Activated naive CD8-positive, alpha-beta T cell treated with anti-CD3 and anti-CD28 coated beads, Interleukin-2, amount 50 U/mL, for 24 hours (primary cell): ENCODE measurements at regions not wholly inside any gene's neighbourhood (a gene's known extent, or its start where the extent isn't known, plus 50 kb on each side); places are given as distances from the start of the nearest gene placed in this dataset.
A peak's percentile ranks its signal among the peaks of the same experiment; 100 is the strongest.
"Not testable (repeated sequence)": the region's sequence is repeated elsewhere in the genome, so short reads cannot be mapped to it uniquely, and the experiment has no call there.

Experiments
- ATAC-seq: fragments of 150-1000 bp; cut with Tn5 transposase; one replicate; pipeline ENCODE4 v1.10.0; 2021
- DNase-seq: peaks from one replicate; pipeline ENCODE4 v3.0.0; 2021
- H3K27ac Mint-ChIP-seq: one replicate; pipeline ENCODE4 v1.8.0; 2021; ENCODE audit warnings: mild to moderate bottlenecking, mixed read lengths
- H3K27me3 Mint-ChIP-seq: one replicate; pipeline ENCODE4 v1.8.0; 2021; ENCODE audit warnings: mixed read lengths
- H3K36me3 Mint-ChIP-seq: one replicate; pipeline ENCODE4 v1.8.0; 2021; ENCODE audit warnings: low read depth, mixed read lengths
- H3K4me1 Mint-ChIP-seq: one replicate; pipeline ENCODE4 v1.8.0; 2021; ENCODE audit warnings: mixed read lengths
- H3K4me3 Mint-ChIP-seq: one replicate; pipeline ENCODE4 v1.8.0; 2021; ENCODE audit warnings: mild to moderate bottlenecking, moderate library complexity, mixed read lengths
- H3K9me3 Mint-ChIP-seq: one replicate; pipeline ENCODE4 v1.8.0; 2021; ENCODE audit warnings: mixed read lengths

- peaks cover 19% of the 10 kb centered on the region for H3K9me3 Mint-ChIP-seq
Measured at GRCh38 chr16:66026211-66026610, 340.3 kb upstream of the CDH5 start.

GRCh38 chr16:66025751-66026150 is 340.7 kb upstream of the CDH5 start:
- Mint-ChIP-seq H3K4me1 (no peaks in the 10 kb centered on the region), H3K4me3 (no peak overlapping the region), H3K27ac (no peak overlapping the region), H3K9me3 (peaks cover 19% of the 10 kb centered on the region), H3K27me3 (no peaks in the 10 kb centered on the region), H3K36me3 (no peaks in the 10 kb centered on the region)
- ATAC-seq (no peak), DNase-seq (no peak)

More at GRCh38 chr16:66026211-66026610, 340.3 kb upstream of the CDH5 start:
- DNase-seq (no peak), ATAC-seq (no peak)
- no peak overlapping the region for H3K27ac Mint-ChIP-seq
- no peaks in the 10 kb centered on the region for H3K4me1 Mint-ChIP-seq
- no peaks in the 10 kb centered on the region for H3K27me3 Mint-ChIP-seq
- H3K36me3 Mint-ChIP-seq: no peaks in the 10 kb centered on the region
- H3K4me3 Mint-ChIP-seq: no peak overlapping the region

DNA sequence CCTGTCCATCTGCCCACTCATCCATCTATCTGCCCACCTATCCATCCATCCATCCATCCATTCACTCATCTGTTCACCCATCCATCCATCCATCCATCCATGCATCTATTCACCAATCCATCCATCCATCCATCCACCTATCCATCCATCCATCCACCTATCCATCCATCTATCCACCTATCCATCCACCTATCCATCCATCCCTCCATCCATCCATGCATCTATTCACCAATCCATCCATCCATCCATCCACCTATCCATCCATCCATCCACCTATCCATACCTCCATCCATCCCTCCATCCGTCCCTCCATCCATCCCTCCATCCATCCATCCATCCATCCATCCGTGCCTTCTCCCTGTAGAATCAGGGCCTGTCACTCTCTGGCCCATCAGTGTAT is 341.9 kb upstream of the CDH5 start:
- H3K4me3 Mint-ChIP-seq, H3K27me3 Mint-ChIP-seq, H3K4me1 Mint-ChIP-seq, H3K36me3 Mint-ChIP-seq, H3K27ac Mint-ChIP-seq, DNase-seq, ATAC-seq: not testable (repeated sequence)
- H3K9me3 Mint-ChIP-seq: peaks cover 19% of the 10 kb centered on the region

GRCh38 chr16:66023481-66023880 is 343.0 kb upstream of the CDH5 start:
- no peak for ATAC-seq
- H3K4me3 Mint-ChIP-seq: no peak overlapping the region
- H3K4me1 Mint-ChIP-seq: no peaks in the 10 kb centered on the region
- no peaks in the 10 kb centered on the region for H3K36me3 Mint-ChIP-seq
- no peak overlapping the region for H3K27ac Mint-ChIP-seq
- DNase-seq: no peak
- peaks cover 19% of the 10 kb centered on the region for H3K9me3 Mint-ChIP-seq
- H3K27me3 Mint-ChIP-seq: no peaks in the 10 kb centered on the region

DNA sequence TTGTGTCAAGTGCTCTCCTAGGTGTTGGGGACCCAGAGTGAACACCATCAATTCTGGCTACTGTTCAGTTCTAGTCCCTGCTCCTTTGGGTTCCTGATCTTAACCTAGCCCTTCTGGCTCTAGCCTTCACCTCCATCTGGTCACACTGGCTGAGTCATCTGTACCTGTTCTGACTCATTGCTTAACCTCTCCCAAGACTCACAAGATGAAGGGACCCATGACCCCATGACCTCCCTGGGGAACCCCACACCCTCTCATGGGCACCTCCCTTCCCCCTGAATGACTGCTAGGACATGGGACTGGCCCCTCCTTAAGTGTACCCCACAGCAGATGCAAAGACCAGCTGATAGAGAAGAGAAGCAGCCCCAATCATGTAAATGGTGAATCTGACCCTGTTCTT is 345.8 kb upstream of the CDH5 start:
- Mint-ChIP-seq H3K27ac (no peak overlapping the region), H3K4me3 (no peak overlapping the region), H3K27me3 (no peaks in the 10 kb centered on the region), H3K9me3 (peaks cover 19% of the 10 kb centered on the region), H3K4me1 (no peaks in the 10 kb centered on the region), H3K36me3 (no peaks in the 10 kb centered on the region)
- DNase-seq (no peak), ATAC-seq (peak; percentile 20)

DNA sequence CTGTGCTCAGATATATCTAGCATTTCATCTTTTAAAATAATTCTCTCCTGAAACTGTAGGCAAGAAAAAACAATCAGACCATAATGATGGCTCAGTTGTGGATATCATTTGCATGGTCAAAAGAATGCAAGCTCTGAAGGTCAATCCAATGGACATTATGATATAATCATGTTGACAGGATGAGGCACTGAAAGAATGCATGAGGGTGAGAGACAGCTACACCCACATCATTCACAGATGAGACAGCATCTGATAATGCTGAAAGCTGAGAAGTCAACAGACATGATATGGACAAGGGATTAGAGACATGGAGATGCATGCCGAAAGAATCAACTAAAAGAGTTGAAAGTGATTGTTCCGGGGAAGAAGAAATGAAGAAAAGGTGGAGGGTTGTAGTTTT is 346.4 kb upstream of the CDH5 start:
- Mint-ChIP-seq H3K36me3 (no peaks in the 10 kb centered on the region), H3K4me3 (no peak overlapping the region), H3K27me3 (no peaks in the 10 kb centered on the region), H3K4me1 (no peaks in the 10 kb centered on the region), H3K27ac (no peak overlapping the region), H3K9me3 (peaks cover 19% of the 10 kb centered on the region)
- no peak for DNase-seq
- ATAC-seq: no peak

GRCh38 chr16:66019502-66019901 is 347.0 kb upstream of the CDH5 start:
- not testable (repeated sequence) for DNase-seq, H3K27ac Mint-ChIP-seq, H3K4me1 Mint-ChIP-seq, H3K4me3 Mint-ChIP-seq, H3K36me3 Mint-ChIP-seq, H3K27me3 Mint-ChIP-seq, ATAC-seq
- H3K9me3 Mint-ChIP-seq: peaks cover 13% of the 10 kb centered on the region

- Mint-ChIP-seq H3K4me1 (no peaks in the 10 kb centered on the region), H3K9me3 (no peaks in the 10 kb centered on the region), H3K4me3 (no peak overlapping the region), H3K27me3 (peaks cover 3% of the 10 kb centered on the region), H3K27ac (no peak overlapping the region), H3K36me3 (no peaks in the 10 kb centered on the region)
- DNase-seq (no peak), ATAC-seq (no peak)
Measured at GRCh38 chr16:66014221-66014620, 352.3 kb upstream of the CDH5 start.

DNA sequence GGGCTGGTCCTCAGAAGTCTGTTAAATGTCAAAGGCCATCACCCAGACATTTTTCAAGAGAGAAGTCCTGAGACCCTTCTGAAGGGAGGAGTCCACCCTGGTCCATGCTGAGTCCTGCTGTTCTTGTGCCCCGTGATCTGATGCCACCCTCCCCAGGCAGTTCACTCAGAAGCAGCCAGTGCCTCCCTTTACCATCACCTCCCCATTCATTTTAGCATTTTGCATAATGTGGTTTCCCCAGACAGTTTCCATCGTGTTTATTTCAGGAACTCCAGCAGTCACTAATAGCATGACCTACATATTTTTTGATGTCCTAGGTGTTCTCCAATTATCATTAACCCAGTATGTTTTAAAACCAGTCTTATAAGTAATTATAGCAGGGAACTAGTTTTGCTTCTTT is 353.0 kb upstream of the CDH5 start:
- Mint-ChIP-seq H3K9me3 (no peaks in the 10 kb centered on the region), H3K36me3 (no peaks in the 10 kb centered on the region), H3K27me3 (peaks cover 3% of the 10 kb centered on the region), H3K4me1 (no peaks in the 10 kb centered on the region), H3K4me3 (no peak overlapping the region), H3K27ac (no peak overlapping the region)
- DNase-seq (no peak), ATAC-seq (no peak)

DNA sequence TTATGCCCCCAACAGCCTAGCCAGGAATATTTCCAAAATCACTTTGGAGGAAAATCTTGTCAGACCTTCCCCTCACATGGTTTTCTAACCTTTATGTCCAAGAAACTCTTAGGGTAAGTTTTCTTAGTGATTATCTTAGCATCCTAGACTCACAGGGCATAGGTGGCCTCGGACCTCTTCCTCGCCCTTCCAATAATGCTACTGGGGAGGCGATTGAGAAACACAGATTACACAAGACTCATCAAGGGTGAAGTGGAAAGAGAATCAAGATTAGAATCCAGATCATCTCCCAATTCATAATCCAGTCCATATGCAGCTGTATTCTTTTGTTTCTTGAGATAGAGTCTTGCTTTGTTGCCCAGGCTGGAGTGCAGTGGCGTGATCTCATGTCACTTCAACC is 358.4 kb upstream of the CDH5 start:
- Mint-ChIP-seq H3K27ac (no peak overlapping the region), H3K4me1 (no peaks in the 10 kb centered on the region), H3K36me3 (no peaks in the 10 kb centered on the region), H3K9me3 (no peaks in the 10 kb centered on the region), H3K27me3 (no peaks in the 10 kb centered on the region), H3K4me3 (no peak overlapping the region)
- no peak for DNase-seq
- ATAC-seq: no peak

GRCh38 chr16:66007717-66008116 is 358.8 kb upstream of the CDH5 start:
- no peaks in the 10 kb centered on the region for H3K36me3 Mint-ChIP-seq
- no peak overlapping the region for H3K27ac Mint-ChIP-seq
- ATAC-seq (no peak), DNase-seq (no peak)
- H3K27me3 Mint-ChIP-seq: no peaks in the 10 kb centered on the region
- no peaks in the 10 kb centered on the region for H3K4me1 Mint-ChIP-seq
- no peak overlapping the region for H3K4me3 Mint-ChIP-seq
- no peaks in the 10 kb centered on the region for H3K9me3 Mint-ChIP-seq

- Mint-ChIP-seq H3K4me1 (no peaks in the 10 kb centered on the region), H3K27me3 (no peaks in the 10 kb centered on the region), H3K27ac (no peak overlapping the region), H3K36me3 (no peaks in the 10 kb centered on the region), H3K9me3 (no peaks in the 10 kb centered on the region), H3K4me3 (no peak overlapping the region)
- DNase-seq (no peak), ATAC-seq (no peak)
Measured at GRCh38 chr16:66006485-66006884, 360.0 kb upstream of the CDH5 start.

- H3K27me3 Mint-ChIP-seq: no peaks in the 10 kb centered on the region
- H3K4me1 Mint-ChIP-seq: no peaks in the 10 kb centered on the region
- no peak for ATAC-seq
- H3K9me3 Mint-ChIP-seq: no peaks in the 10 kb centered on the region
- DNase-seq: no peak
- H3K27ac Mint-ChIP-seq: no peak overlapping the region
- no peak overlapping the region for H3K4me3 Mint-ChIP-seq
- H3K36me3 Mint-ChIP-seq: no peaks in the 10 kb centered on the region
Measured at GRCh38 chr16:66004699-66005098, 361.8 kb upstream of the CDH5 start.

- H3K27me3 Mint-ChIP-seq: no peaks in the 10 kb centered on the region
- no peak for ATAC-seq
- no peaks in the 10 kb centered on the region for H3K9me3 Mint-ChIP-seq
- H3K4me3 Mint-ChIP-seq: no peak overlapping the region
- DNase-seq: no peak
- no peak overlapping the region for H3K27ac Mint-ChIP-seq
- no peaks in the 10 kb centered on the region for H3K36me3 Mint-ChIP-seq
- H3K4me1 Mint-ChIP-seq: no peaks in the 10 kb centered on the region
Measured at GRCh38 chr16:66003201-66003600, 363.3 kb upstream of the CDH5 start.

DNA sequence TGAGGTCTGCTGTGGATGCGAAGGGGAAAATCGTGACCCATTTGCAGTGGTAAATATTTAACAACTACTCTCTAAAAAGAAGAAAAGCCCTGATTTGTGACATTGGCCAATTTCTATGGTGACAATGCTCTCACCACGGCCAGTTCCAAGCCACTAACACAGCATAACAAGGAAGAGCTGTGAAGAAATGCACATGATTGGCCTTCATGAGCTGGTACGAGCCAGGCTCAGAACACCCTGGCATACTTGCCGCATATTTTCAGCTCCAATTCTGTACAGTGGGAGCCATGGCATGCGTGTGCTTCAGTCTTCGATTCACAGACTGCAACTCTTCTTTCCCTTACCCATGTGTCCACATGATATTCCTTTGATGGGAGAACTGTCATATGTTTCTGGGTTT is 363.9 kb upstream of the CDH5 start:
- Mint-ChIP-seq H3K9me3 (no peaks in the 10 kb centered on the region), H3K4me1 (no peaks in the 10 kb centered on the region), H3K27me3 (no peaks in the 10 kb centered on the region), H3K27ac (no peak overlapping the region), H3K36me3 (no peaks in the 10 kb centered on the region), H3K4me3 (no peak overlapping the region)
- DNase-seq (no peak), ATAC-seq (no peak)

- no peak for ATAC-seq
- Mint-ChIP-seq H3K36me3 (no peaks in the 10 kb centered on the region), H3K27me3 (no peaks in the 10 kb centered on the region), H3K4me1 (no peaks in the 10 kb centered on the region), H3K4me3 (no peak overlapping the region), H3K27ac (no peak overlapping the region), H3K9me3 (no peaks in the 10 kb centered on the region)
- DNase-seq: no peak
Measured at GRCh38 chr16:66001432-66001831, 365.1 kb upstream of the CDH5 start.
